Liver (tissue), 8 donors: ENCODE measurements at regions not wholly inside any gene's neighbourhood (a gene's known extent, or its start where the extent isn't known, plus 50 kb on each side); places are given as distances from the start of the nearest gene placed in this dataset.

Source experiments
- DNase-seq: peaks from one replicate; pipeline ENCODE4 v3.0.0-alpha.2; 2017; ENCODE audit warnings: low spot score
- H3K27ac ChIP-seq, 2 donors: one replicate each; pipeline ENCODE4 v1.7.0; 2013; ENCODE audit warnings: inconsistent platforms in 2 of 2, low read length in 2 of 2, control low read depth in 1 of 2, low read depth in 1 of 2, mild to moderate bottlenecking in 1 of 2
- H3K27me3 ChIP-seq, 4 donors: one replicate each; pipeline versions ENCODE4 v1.6.1 to v1.7.0; 2013; ENCODE audit warnings: low read length in 3 of 4, inconsistent platforms in 1 of 4, mild to moderate bottlenecking in 1 of 4, moderate library complexity in 1 of 4; ENCODE audit not compliant: control insufficient read depth in 4 of 4, insufficient read depth in 4 of 4
- H3K36me3 ChIP-seq, 4 donors: one replicate each; pipeline versions ENCODE4 v1.6.1 to v1.7.0; 2013; ENCODE audit warnings: low read length in 3 of 4, mild to moderate bottlenecking in 3 of 4, low read depth in 1 of 4, moderate library complexity in 1 of 4; ENCODE audit not compliant: control insufficient read depth in 4 of 4, insufficient read depth in 3 of 4
- H3K4me1 ChIP-seq, 4 donors: one replicate each; pipeline versions ENCODE4 v1.6.1 to v1.7.0; 2013; ENCODE audit warnings: low read length in 3 of 4, mild to moderate bottlenecking in 3 of 4, moderate library complexity in 1 of 4; ENCODE audit not compliant: control insufficient read depth in 4 of 4, insufficient read depth in 4 of 4
- H3K4me3 ChIP-seq, 3 donors: one replicate each; pipeline versions ENCODE4 v1.6.1 to v1.7.0; 2013; ENCODE audit warnings: low read length in 3 of 3, control low read depth in 1 of 3, low read depth in 1 of 3, mild to moderate bottlenecking in 1 of 3
- H3K9ac ChIP-seq, 2 donors: one replicate each; pipeline ENCODE4 v1.7.0; 2013; ENCODE audit warnings: low read length in 2 of 2, mild to moderate bottlenecking in 2 of 2, moderate library complexity in 2 of 2, control low read depth in 1 of 2, low read depth in 1 of 2
- H3K9me3 ChIP-seq, 4 donors: one replicate each; pipeline versions ENCODE4 v1.6.1 to v1.7.0; 2013; ENCODE audit warnings: low read length in 3 of 4; ENCODE audit not compliant: control insufficient read depth in 4 of 4
- EGR1 ChIP-seq, 2 donors: IDR thresholded peaks; 2 replicates each; pipeline ENCODE4 v1.6.1; 2016 to 2018; ENCODE audit warnings: antibody characterized with exemption in 2 of 2, low read depth in 2 of 2
- FOXA1 ChIP-seq: IDR thresholded peaks from 2 replicates; pipeline ENCODE4 v1.6.1; 2016; ENCODE audit warnings: antibody characterized with exemption
- FOXA2 ChIP-seq: IDR thresholded peaks from 2 replicates; pipeline ENCODE4 v1.6.1; 2016; ENCODE audit warnings: antibody characterized with exemption
- HNF4A ChIP-seq, 2 donors: conservative IDR thresholded peaks; 2 replicates each; pipeline ENCODE4 v1.6.1; 2016; ENCODE audit warnings: antibody characterized with exemption in 2 of 2, mild to moderate bottlenecking in 2 of 2
- HNF4G ChIP-seq: IDR thresholded peaks from 2 replicates; pipeline ENCODE4 v1.6.1; 2016; ENCODE audit warnings: antibody characterized with exemption
- JUND ChIP-seq, 2 donors: IDR thresholded peaks; 2 replicates each; pipeline ENCODE4 v1.6.1; 2016; ENCODE audit warnings: antibody characterized with exemption in 2 of 2
- NR2F2 ChIP-seq: IDR thresholded peaks from 2 replicates; pipeline ENCODE4 v1.6.1; 2016; ENCODE audit warnings: antibody characterized with exemption
- RAD21 ChIP-seq, 2 donors: IDR thresholded peaks; 2 replicates each; pipeline ENCODE4 v1.6.1; 2016; ENCODE audit warnings: antibody characterized with exemption in 2 of 2, mild to moderate bottlenecking in 2 of 2
- RXRA ChIP-seq, 2 donors: IDR thresholded peaks; 2 replicates each; pipeline ENCODE4 v1.6.1; 2017 to 2018; ENCODE audit warnings: antibody characterized with exemption in 2 of 2, mild to moderate bottlenecking in 1 of 2
- SP1 ChIP-seq: IDR thresholded peaks from 2 replicates; pipeline ENCODE4 v1.6.1; 2018; ENCODE audit warnings: antibody characterized with exemption, mild to moderate bottlenecking
- TAF1 ChIP-seq: conservative IDR thresholded peaks from 2 replicates; pipeline ENCODE4 v1.6.1; 2016; ENCODE audit warnings: antibody characterized with exemption, mild to moderate bottlenecking
- YY1 ChIP-seq: IDR thresholded peaks from 2 replicates; pipeline ENCODE4 v1.6.1; 2016; ENCODE audit warnings: antibody characterized with exemption, mild to moderate bottlenecking
- WGBS: extraction: QIAGEN DNeasy Blood & Tissue Kit; methylation state at CpG from one replicate; pipeline ENCODE4 v1.1.7; 2013; 5-methylcytosine and 5-hydroxymethylcytosine counted together
- TF ChIP-seq, protein P1 (sequence below): fragments of 150-350 bp; IDR thresholded peaks from 2 replicates; pipeline ENCODE4 v1.5.1; 2017; ENCODE audit warnings: improper control_type of control experiment, low read depth, low read length; ENCODE audit not compliant: missing input control
- TF ChIP-seq, protein P2 (sequence below): IDR thresholded peaks from 2 replicates; pipeline ENCODE4 v1.6.1; 2016; ENCODE audit warnings: antibody characterized with exemption, mild to moderate bottlenecking
- TF ChIP-seq, protein P3 (sequence below): IDR thresholded peaks from 2 replicates; pipeline ENCODE4 v1.6.1; 2016; ENCODE audit warnings: antibody characterized with exemption
- TF ChIP-seq, protein P4 (sequence below): IDR thresholded peaks from 2 replicates; pipeline ENCODE4 v1.6.1; 2016; ENCODE audit warnings: antibody characterized with exemption
- donor health status: healthy.
- donor health status: healthy.
- donor health status: healthy.
- donor health status: healthy.
- donor health status: healthy.

DNA sequence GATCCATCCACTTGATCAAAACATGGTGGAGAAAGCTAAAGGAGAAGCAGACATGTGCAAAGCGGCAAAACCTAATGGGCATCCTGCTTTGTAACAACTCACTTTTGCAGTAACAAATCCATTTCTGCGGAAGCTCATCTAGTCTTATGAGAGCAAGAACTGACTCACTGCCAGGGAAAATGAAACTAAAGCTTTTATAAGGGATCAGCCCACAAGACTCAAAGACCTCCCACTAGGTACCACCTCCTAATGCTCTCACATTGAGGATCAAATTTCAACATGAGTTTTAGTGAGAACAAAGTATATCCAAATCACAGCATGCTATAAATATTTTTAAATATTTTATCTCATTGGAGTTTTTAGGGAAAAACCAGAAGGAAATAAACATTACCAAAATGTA, 120.1 kb upstream of the GNAI1 start:
- H3K9me3 ChIP-seq, result no peaks in the 10 kb centered on the region
- H3K4me1 ChIP-seq, result no peaks in the 10 kb centered on the region
- H3K4me3 ChIP-seq, result no peak overlapping the region
- no peak for DNase-seq
- no peak overlapping the region for H3K27ac ChIP-seq
- TF ChIP-seq, protein P1, sequence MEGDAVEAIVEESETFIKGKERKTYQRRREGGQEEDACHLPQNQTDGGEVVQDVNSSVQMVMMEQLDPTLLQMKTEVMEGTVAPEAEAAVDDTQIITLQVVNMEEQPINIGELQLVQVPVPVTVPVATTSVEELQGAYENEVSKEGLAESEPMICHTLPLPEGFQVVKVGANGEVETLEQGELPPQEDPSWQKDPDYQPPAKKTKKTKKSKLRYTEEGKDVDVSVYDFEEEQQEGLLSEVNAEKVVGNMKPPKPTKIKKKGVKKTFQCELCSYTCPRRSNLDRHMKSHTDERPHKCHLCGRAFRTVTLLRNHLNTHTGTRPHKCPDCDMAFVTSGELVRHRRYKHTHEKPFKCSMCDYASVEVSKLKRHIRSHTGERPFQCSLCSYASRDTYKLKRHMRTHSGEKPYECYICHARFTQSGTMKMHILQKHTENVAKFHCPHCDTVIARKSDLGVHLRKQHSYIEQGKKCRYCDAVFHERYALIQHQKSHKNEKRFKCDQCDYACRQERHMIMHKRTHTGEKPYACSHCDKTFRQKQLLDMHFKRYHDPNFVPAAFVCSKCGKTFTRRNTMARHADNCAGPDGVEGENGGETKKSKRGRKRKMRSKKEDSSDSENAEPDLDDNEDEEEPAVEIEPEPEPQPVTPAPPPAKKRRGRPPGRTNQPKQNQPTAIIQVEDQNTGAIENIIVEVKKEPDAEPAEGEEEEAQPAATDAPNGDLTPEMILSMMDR, result no peak
- TF ChIP-seq, protein P2, sequence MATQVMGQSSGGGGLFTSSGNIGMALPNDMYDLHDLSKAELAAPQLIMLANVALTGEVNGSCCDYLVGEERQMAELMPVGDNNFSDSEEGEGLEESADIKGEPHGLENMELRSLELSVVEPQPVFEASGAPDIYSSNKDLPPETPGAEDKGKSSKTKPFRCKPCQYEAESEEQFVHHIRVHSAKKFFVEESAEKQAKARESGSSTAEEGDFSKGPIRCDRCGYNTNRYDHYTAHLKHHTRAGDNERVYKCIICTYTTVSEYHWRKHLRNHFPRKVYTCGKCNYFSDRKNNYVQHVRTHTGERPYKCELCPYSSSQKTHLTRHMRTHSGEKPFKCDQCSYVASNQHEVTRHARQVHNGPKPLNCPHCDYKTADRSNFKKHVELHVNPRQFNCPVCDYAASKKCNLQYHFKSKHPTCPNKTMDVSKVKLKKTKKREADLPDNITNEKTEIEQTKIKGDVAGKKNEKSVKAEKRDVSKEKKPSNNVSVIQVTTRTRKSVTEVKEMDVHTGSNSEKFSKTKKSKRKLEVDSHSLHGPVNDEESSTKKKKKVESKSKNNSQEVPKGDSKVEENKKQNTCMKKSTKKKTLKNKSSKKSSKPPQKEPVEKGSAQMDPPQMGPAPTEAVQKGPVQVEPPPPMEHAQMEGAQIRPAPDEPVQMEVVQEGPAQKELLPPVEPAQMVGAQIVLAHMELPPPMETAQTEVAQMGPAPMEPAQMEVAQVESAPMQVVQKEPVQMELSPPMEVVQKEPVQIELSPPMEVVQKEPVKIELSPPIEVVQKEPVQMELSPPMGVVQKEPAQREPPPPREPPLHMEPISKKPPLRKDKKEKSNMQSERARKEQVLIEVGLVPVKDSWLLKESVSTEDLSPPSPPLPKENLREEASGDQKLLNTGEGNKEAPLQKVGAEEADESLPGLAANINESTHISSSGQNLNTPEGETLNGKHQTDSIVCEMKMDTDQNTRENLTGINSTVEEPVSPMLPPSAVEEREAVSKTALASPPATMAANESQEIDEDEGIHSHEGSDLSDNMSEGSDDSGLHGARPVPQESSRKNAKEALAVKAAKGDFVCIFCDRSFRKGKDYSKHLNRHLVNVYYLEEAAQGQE, result no peak
- TF ChIP-seq SP1 (no peak), RXRA (IDR thresholded peaks at IDR 0.05) (no peak), RAD21 (IDR thresholded peaks at IDR 0.05) (no peak), FOXA2 (no peak), YY1 (no peak), NR2F2 (no peak), FOXA1 (no peak), EGR1 (IDR thresholded peaks at IDR 0.05; ENCODE audit: low read depth in 2 of 2) (no peak), HNF4A (conservative IDR thresholded peaks at IDR 0.05) (no peak), TAF1 (no peak), HNF4G (no peak)
- TF ChIP-seq, protein P3, sequence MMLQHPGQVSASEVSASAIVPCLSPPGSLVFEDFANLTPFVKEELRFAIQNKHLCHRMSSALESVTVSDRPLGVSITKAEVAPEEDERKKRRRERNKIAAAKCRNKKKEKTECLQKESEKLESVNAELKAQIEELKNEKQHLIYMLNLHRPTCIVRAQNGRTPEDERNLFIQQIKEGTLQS, result no peak
- TF ChIP-seq, protein P4, sequence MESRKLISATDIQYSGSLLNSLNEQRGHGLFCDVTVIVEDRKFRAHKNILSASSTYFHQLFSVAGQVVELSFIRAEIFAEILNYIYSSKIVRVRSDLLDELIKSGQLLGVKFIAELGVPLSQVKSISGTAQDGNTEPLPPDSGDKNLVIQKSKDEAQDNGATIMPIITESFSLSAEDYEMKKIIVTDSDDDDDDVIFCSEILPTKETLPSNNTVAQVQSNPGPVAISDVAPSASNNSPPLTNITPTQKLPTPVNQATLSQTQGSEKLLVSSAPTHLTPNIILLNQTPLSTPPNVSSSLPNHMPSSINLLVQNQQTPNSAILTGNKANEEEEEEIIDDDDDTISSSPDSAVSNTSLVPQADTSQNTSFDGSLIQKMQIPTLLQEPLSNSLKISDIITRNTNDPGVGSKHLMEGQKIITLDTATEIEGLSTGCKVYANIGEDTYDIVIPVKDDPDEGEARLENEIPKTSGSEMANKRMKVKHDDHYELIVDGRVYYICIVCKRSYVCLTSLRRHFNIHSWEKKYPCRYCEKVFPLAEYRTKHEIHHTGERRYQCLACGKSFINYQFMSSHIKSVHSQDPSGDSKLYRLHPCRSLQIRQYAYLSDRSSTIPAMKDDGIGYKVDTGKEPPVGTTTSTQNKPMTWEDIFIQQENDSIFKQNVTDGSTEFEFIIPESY, result no peak
- no peak overlapping the region for H3K9ac ChIP-seq
- H3K36me3 ChIP-seq, result no peaks in the 10 kb centered on the region
- WGBS, result 90% methylated on average over 2 of the region's 2 CpGs
- peaks cover 0 to 2% (median 0%) of the 10 kb centered on the region in 4 donors for H3K27me3 ChIP-seq

DNA sequence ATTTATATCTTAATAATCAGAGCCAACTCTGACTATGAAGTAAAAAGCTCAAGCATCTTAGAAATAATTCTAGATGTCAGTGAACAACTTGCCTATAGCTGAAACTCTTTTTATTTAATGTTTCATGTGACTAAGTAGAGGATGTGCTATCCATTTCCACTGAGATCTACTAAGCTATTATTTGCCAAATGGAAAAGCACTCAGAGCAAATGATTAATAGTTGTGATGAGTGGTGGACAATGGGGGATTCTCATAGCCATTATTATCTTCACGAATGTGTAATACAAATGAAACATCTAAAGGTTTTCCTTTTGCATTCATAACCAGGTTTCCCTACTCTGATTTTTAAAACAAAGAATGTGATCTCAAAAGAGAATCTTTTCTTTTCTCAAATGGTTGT, 126.6 kb upstream of the GNAI1 start:
- DNase-seq, result no peak
- H3K27ac ChIP-seq, result no peak overlapping the region
- TF ChIP-seq HNF4A (conservative IDR thresholded peaks at IDR 0.05), result no peak
- TF ChIP-seq YY1, result no peak
- TF ChIP-seq, protein P3, result no peak
- TF ChIP-seq JUND (IDR thresholded peaks at IDR 0.05), result no peak
- H3K4me3 ChIP-seq, result no peak overlapping the region
- H3K9ac ChIP-seq, result no peak overlapping the region
- no peaks in the 10 kb centered on the region for H3K36me3 ChIP-seq
- H3K27me3 ChIP-seq, result peaks cover 0 to 4% (median 0%) of the 10 kb centered on the region in 4 donors
- H3K9me3 ChIP-seq, result no peaks in the 10 kb centered on the region
- H3K4me1 ChIP-seq, result no peaks in the 10 kb centered on the region
- 61% methylated on average over 1 of the region's 1 CpG for WGBS
